Forelimb muscle (tissue), 1 donor: ENCODE measurements at regions not wholly inside any gene's neighbourhood (a gene's known extent, or its start where the extent isn't known, plus 50 kb on each side); places are given as distances from the start of the nearest gene placed in this dataset.

Experiments
- DNase-seq: peaks from one replicate; pipeline ENCODE4 v3.0.0-alpha.2; 2013; ENCODE audit warnings: low read depth

DNA sequence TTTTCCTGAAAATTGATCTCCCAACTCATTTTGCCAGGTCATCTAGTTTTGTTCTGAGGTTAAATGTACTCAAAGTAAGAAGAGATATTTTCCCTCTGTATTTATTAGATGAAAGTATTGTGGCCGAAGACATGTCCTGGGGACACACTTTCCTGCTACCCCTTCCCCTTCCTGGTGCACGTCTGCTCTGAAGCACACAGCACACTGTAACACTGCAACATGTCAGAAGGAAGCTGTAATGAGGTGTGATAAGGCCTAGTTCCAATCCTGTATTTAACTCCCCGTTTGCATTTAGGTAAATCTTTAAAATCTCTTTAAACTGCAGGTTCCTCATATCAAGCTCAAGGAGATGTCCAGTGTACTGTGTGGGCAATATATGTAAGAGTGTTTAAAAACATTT, 99.4 kb downstream of the HDGFL1 start:
- DNase-seq: no peak

DNA sequence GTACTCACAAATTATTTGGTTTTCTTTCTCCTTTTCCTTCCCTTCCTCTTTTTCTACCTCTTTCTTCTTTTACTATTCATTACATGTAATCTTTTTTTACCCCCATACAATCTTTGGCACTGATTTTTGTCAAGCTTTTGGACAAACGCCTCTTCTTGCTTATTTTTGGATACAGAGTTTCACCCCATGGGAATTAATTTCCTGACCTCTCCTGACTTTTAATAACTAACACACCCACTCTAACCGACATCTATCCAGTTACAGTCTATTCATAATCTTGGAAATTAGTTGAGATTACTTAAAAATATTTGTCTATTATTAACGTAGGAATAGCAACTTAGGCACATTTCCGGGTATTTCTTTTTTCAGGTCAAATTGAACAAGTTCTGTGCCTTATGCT, 101.2 kb downstream of the HDGFL1 start:
- no peak for DNase-seq

DNA sequence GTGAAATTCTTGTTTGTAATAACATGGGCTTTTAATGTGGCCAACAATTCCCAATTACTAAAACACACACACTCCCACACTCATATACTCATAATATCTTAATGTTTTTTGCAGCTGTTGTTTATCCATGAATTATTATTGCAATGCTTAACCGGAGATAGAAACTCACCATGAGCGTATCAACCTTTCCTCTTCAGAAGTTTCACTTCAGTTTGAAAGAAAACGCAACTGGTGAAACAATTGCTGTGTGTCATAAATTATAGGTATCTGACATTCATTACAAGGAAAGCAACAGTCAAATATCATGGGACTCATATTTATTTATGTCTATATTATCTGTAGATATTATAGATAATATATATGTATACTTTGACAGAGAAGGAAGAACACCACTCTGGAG, 104.1 kb downstream of the HDGFL1 start:
- no peak for DNase-seq

DNA sequence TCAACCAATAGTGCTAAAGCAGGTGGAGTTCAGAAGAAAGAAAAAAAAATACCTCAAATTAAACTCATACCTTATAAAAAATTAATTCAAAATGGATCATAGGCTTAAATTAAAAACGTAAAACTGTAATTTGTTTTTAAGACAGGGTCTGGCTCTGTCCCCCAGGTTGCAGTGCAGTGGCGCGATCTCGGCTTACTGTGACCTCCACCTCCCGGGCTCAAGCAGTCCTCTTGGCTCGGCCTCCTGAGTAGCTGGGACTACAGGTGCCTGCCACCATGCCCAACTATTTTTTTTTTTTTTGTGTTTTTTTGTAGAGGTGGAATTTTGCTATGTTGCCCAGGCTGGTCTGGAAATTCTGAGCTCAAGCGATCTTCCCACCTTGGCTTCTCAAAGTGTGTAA, 111.6 kb downstream of the HDGFL1 start:
- no peak for DNase-seq

DNA sequence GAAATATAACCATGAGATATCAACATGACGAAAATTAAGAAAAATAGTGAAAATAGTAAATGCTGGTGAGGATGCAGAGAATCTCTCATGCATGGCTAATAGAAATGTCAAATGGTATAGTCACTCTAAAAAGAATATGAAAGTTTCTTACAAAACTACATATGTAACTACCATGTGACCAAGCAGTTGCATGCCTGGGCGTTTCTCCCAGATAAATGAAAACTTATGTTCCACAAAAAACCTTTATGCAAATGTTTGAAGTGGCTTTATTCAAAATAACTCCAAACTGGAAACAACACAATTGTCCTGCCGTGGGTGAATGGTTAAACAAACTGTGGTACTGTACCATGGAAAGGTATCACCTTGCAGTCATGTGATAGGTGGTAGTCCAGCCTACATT, 112.4 kb downstream of the HDGFL1 start:
- DNase-seq: no peak

DNA sequence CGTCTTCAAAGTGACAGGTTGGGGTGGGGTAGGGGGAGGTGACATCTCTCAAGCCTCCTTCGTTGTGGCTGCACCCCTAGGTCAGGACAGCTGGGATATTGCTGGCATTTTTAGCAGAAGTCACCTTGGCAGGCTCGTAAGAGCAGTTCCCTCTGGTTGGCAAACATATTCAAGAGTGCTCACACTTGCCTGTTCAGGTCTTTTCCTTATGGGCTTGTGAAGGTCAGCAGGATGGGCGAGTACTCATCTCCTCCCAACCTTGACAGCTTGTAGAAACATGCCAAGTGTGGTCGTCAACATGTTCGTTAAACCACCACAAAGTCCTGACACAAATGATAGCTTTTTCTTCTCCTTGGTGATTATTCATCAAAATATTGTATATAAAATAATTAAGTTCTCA, 113.6 kb downstream of the HDGFL1 start:
- DNase-seq: no peak

DNA sequence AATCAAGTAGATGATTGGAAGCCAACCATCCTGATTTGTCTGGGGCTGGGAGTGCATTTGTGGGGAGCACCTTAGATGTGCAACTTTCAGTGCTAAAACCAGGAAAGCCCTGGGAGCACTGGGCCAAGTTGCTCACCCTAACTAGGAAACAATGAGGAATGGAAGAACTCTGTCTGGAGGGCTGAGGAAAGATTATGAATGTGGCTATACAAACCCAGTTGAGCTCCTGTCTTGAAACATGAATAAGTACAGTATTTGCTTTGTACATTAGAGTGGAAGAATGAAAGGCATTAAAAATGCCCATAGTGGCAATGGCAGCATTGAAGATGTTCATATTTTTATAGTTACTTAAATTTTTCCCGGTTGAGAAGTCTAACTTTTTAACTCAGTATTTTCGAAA, 121.1 kb downstream of the HDGFL1 start:
- no peak for DNase-seq

DNA sequence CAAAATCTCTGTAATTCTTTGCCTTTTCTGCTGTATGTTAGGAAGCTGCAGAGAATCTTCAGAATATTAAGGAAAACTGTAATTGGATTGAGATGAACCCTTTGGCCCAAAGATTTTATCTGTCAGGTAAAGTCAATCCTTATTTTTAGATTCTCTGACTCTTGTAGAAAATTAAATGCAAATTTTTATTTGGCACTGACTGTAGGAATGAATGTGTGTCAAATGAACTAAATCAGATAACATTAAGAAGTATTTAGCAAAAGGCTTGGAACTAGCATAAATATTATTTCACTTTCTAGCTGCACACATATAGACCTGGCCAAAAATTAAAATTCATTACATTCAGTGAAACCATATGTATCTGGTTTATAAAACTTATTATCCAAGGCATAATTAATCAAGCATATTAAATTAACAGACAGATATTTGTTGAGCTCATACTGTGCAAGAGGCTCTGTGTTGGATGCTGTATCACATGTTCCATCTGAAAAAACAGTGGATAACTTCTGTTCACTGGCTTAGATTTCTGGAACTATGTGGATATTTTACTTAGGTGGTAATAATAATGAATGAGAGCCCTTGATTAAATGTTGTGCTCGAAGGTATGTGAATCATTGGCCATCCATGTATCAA, 124.8 kb downstream of the HDGFL1 start:
- no peak for DNase-seq

DNA sequence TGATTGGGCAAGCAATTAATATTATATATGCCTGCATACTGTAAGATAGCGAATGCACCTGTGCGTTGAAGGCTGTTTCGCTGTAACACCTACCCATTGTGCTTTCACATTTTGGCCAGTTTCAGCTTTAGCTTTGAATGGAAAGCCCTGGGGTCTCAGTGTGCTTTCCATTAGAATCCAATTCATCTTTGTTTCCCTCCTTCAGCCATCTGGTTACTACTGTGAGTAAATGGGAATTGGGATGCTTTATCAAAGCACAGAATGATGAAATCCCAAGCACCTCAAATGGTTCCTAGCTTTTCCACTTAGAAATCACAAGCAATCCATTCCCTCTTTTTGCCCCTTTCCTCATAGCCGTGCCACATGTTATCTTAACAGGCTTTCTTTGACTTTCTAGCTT, 127.1 kb downstream of the HDGFL1 start:
- no peak for DNase-seq

DNA sequence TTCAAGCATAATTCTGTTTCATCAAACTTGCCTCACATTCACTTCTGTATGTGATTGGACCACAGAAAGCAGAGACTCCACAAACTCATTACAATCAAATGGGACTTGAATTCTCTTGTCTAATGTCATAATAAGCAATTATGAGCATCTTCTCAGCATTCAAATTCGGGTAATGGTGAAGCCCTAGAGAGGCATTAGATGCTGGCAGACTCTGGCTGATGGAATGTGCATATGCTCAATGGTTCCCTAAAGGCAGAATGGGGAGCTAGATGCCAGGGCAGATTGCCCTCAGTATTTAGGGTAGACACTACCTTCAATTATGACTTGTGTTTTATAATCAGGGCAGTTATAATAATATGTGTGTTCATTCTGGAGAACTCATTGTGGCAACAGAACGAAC, 127.9 kb downstream of the HDGFL1 start:
- DNase-seq: no peak

DNA sequence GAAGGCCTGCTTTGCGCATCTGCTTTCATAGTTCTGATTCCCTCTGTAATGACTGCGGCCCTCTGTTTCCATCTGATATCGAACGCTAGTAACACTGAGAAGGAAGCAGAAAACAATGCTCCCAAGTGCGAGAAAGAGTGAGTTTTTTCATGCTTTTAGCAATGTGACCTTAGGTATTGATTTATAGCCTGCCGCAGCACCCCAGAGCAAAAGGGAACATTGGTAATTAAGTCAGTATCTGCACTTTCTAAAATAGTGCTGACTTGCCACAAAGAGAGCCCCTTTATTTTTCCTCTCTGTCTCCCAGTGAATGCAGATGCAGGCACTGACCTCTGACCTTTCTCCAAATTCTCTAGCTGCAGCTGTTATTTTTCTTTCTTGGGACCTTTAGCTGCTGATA, 129.8 kb downstream of the HDGFL1 start:
- DNase-seq: no peak

DNA sequence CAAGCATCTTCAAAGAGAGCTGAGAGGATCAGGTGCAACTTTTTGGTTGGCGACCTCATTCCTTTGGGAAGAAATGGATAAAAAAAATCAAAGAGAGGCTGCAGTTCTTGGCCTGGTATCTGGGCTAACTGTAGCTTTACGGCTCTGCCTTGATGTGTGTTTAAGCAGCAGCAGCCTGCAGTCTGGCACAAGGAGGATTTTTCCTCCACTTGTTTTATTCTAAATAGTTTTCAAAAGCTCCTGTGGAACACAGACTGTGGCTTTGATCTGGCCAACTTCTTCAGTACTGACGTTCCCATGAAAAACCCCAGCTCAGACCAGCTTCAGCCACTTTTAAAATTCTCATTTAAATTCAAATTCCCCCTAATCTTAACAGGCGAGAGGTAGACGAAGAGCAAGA, 137.3 kb downstream of the HDGFL1 start:
- no peak for DNase-seq

DNA sequence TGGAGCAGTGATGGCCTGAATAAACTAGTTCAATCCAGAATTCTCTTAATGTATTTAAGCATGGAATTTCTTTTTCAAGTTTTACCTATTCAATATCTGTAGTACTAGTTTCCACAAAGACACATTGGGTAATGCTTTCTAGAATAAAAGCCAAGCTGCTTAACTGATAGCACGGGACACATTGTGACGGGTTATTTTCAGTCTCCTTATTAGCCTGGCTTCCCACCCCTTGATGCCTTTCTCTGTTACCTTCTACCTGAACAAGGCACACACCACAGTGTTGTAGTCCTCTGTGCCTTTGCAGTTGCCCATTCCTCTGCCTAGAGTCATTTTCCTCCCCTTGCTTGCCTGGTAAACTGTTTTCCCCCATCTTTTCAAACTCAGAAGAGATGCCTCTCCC, 139.1 kb downstream of the HDGFL1 start:
- no peak for DNase-seq

DNA sequence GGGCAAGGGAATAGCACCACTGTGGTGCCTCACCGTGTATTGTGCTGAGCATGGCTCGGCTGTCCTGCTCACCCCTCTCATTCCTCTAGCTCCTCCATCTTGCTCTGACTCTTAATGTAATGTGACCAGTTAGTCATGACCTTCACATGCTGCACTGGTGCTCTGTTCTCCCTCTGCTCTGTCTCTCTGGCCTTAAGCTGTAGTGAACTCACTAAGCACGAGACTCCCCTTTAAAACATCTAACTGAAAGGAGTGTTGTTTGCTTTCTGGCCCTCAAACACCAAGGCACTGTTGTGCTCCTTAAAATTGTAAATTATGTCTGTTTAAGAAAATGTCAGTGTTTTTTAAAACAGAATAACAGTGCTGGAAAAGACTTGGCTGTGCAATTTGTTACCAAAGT, 140.4 kb downstream of the HDGFL1 start:
- DNase-seq: no peak

DNA sequence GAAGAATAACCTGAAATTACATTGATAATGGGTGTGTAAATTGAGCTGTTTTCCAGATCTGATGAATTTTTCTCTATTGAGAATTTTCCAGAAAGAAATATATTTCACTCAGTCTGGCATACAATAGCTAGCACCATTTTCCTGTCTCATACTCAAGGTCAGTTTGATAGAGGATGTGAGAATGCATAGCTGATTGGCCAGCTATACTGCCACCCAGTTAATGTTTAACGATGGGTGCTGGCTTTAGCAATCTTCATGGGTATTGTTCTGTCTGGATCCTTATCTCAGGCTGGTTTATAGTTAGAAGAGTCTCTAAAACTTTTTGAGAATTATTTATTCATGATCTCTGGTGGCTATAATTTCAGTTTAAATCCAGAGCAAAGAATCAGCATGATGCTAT, 147.4 kb downstream of the HDGFL1 start:
- no peak for DNase-seq

DNA sequence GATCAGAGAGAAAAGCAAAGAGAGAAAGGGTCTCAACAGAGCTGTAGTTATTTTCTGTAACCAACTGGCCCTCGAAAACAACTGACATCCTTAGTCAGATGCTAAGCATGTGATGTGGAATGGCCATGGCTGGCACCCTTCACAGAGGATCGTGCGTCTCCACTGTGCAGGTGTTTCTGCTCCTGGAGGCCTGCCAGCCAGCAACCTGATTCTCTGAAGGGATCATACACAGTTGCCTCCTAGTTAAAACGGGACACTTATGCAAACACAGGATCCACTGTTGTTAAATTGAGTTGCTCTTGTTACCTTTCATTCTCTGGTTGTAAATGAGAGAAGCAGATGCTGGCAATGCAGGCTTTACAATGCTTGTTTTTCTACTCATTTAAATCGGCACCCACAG, 148.5 kb downstream of the HDGFL1 start:
- DNase-seq: no peak

DNA sequence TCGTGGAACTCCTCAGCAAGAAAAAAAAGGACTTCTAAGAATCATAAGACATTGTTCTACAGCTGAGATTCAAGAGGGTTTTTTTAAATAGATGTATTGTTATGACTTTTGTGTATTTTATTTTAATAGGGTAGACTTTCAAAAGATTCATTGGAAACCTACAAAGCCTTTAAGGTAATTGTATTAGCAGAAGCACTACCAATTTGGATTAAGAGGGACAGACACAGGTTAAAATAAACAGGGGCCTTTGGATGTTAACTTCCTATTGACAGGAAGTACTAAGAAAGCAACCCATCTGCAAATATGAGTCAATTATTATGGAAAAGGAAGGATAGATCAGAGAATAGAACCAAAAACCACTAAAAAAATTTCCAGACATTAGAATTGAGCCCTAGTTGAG, 153.5 kb downstream of the HDGFL1 start:
- no peak for DNase-seq

DNA sequence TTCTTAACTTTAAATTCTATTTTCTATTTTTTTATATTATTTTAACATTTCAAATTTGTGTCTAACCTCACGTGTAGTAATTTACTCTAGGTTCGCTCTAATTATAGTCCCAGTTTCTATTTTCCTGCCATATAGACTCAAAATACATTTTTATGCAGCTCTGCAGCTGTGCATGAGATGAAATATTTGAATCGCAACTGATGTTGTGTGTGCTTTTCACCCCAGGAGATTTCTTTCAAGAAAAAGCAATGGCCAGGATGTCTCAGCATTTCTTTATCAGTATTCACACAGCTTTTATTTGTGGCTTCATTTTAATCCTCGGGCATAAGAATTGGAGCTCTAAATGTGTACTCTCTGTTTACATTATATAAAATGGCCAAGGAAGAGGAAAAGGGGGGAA, 157.6 kb downstream of the HDGFL1 start:
- DNase-seq: no peak

DNA sequence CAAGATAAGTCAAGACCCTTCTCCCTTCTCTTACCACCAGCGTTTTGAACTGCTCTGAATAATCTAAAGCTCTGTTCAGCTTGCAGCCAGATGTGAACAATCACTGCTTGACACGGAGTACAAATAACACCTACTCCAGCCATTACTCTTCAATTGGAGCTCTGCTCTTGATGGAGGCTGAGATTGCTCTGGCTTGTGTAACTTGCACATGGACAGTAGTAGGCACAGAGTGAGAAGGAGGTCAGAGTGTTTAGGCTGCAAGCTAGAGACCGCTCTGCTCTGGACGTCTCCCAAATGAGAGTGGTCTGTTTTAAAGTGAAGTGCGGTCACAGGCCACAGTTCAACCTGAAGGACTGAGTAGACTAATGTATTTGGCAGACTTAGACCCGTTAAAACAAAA, 158.3 kb downstream of the HDGFL1 start:
- DNase-seq: no peak

DNA sequence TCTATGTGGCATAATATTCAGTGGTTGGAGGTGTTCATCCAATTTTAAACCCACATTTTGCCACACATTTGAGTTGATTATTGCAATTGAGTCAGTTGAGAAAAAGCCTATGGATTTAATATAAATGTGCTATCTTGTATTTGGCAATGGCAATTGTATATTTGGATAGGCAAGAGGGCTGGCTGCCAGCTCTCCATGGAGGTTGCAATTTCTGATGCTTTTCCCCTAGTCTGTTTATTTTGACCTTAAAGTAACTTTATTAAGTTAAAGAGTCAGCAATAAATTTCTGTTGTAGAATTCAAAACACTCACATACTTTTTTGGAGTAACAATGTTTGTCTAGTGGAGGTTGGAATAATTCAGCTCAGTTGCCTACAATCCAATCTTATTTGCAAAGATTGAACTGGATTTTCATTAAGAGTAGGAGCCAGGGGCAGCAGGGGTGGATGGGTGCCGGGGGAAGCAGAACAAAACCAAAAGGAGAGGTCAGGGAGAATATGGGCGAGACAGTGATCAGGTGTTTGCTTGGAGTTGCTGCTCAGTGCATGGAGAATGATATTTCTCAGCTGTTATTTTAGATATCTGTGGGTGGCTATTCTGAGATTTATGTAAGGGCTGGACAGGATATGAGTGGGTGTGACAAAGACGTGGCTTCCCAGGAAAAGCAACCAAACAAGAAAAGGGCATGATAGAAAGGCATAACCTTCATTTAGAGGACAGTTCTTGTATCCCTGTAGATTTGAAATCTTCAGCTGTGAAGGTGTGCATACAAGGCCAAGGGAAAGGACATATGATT, 163.0 kb downstream of the HDGFL1 start:
- DNase-seq: no peak

DNA sequence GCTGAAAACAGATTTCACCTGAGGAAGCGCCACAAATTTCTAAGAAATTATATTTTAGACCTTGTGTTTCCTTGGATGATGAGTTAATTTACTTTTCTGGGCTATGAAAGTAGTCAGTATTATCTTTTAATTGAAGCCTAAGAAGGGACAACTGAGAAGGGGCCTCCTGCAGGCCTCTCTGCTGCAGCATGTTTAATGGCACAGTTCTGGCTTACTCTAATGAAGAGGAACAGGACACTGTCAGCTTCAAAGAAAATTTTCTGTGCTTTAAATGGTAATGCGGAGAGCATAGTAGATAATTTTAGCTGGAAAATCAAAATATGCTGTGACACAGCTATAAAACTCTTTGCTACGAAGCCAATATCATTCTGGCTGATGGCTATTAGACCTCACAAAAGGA, 167.4 kb downstream of the HDGFL1 start:
- DNase-seq: no peak

DNA sequence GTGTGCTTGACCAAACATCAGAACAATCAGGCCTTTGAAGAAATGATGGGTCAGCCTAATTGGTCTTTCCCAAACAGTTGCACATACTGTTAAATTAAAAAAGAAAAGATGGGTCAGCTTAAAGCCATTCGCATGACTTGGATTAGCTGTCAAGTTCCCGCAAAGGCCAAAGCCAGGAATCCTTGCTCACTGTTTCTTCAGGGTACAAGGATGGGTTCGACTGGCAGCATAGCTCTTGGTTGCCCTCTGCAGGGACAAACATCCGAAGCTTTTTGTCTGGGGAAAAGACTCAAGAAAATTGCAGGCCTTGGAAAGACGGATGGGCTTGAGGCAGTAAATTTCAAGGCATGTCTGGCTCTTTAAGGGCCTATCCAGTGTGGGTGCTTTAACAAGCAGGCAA, 168.0 kb downstream of the HDGFL1 start:
- DNase-seq: no peak

DNA sequence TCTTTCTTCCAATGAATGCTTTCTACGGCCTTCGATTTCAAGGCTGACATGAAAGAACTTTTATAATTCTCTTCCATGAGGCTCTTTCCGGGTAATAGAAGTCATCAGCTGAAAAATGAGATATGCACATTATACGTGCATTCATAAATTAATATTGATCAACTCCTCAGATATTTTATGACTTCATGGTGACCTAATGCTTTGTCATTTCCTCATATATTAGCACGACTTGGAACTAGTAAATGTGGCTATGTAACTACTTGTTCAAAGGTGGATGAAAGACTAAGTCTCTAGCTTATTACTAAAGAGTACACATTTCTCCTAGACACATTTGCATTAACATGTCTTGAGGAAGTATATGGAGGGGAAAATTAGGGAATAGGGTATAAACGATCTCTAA, 168.8 kb downstream of the HDGFL1 start:
- no peak for DNase-seq

DNA sequence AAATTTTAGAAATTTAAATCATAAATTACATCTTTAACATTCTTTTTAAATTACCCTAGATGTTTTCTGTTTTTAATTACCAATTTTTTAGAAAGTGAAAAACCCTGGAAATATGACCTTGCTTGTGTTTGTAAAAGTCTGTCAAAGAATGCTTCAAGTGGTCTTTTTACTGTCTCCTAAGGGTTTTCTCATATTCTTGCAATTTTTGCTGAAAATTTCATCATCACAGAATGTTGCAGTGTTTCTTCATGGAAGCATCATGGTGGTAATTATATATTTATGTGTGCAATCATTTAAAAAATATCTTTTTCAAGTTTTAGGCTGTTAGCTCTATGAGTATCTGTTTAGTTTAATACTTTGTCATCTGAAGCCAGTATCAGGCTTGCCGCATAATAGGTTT, 178.2 kb downstream of the HDGFL1 start:
- DNase-seq: no peak
